ENCODE measurements at regions not wholly inside any gene's neighbourhood (a gene's known extent, or its start where the extent isn't known, plus 50 kb on each side); places are given as distances from the start of the nearest gene placed in this dataset.
A peak's percentile ranks its signal among the peaks of the same experiment; 100 is the strongest.
"Not testable (repeated sequence)": the region's sequence is repeated elsewhere in the genome, so short reads cannot be mapped to it uniquely, and the experiment has no call there.

GRCh38 chr3:194045289-194045688, 90.7 kb upstream of the HES1 start:
- DNase-seq = no peak
- no peak for ATAC-seq

GRCh38 chr3:194045919-194046318, 90.0 kb upstream of the HES1 start:
- no peak for ATAC-seq

GRCh38 chr3:194046531-194046930, 89.4 kb upstream of the HES1 start:
- DNase-seq (no peak), ATAC-seq (no peak)

More at GRCh38 chr3:194045919-194046318, 90.0 kb upstream of the HES1 start:
- no peak for DNase-seq

GRCh38 chr3:194046995-194047645, 88.8 kb upstream of the HES1 start:
- DNase-seq (no peak), ATAC-seq (no peak)

- ATAC-seq (no peak), DNase-seq (no peak)
Measured at GRCh38 chr3:194049394-194049793, 86.6 kb upstream of the HES1 start.

GRCh38 chr3:194050782-194051320, 85.1 kb upstream of the HES1 start:
- no peak for ATAC-seq
- DNase-seq = no peak

GRCh38 chr3:194051366-194052149, 84.4 kb upstream of the HES1 start:
- no peak for ATAC-seq
- no peak for DNase-seq

- no peak for ATAC-seq
Measured at GRCh38 chr3:194053136-194053535, 82.8 kb upstream of the HES1 start.

GRCh38 chr3:194054016-194054415, 81.9 kb upstream of the HES1 start:
- DNase-seq (no peak), ATAC-seq (no peak)

More at GRCh38 chr3:194053136-194053535, 82.8 kb upstream of the HES1 start:
- no peak for DNase-seq

GRCh38 chr3:194054540-194054939, 81.4 kb upstream of the HES1 start:
- no peak for DNase-seq
- ATAC-seq = no peak

GRCh38 chr3:194054961-194055360, 81.0 kb upstream of the HES1 start:
- ATAC-seq (peak; percentile 17), DNase-seq (no peak)

- not testable (repeated sequence) for DNase-seq, ATAC-seq
Measured at GRCh38 chr3:194056323-194056722, 79.6 kb upstream of the HES1 start.

GRCh38 chr3:194056731-194057415, 79.1 kb upstream of the HES1 start:
- no peak for ATAC-seq
- no peak for DNase-seq

GRCh38 chr3:194057570-194058188, 78.3 kb upstream of the HES1 start:
- DNase-seq (no peak), ATAC-seq (no peak)

GRCh38 chr3:194058189-194058571, 77.8 kb upstream of the HES1 start:
- ATAC-seq (peak; percentile 53), DNase-seq (peak; percentile 59)

- ATAC-seq = no peak
- no peak for DNase-seq
Measured at GRCh38 chr3:194058753-194059152, 77.2 kb upstream of the HES1 start.

- ATAC-seq (no peak), DNase-seq (no peak)
Measured at GRCh38 chr3:194061421-194062030, 74.4 kb upstream of the HES1 start.

- ATAC-seq (no peak), DNase-seq (no peak)
Measured at GRCh38 chr3:194062830-194063229, 73.1 kb upstream of the HES1 start.

- DNase-seq = no peak
- no peak for ATAC-seq
Measured at GRCh38 chr3:194064380-194065332, 71.3 kb upstream of the HES1 start.

GRCh38 chr3:194067327-194067726, 68.6 kb upstream of the HES1 start:
- not testable (repeated sequence) for DNase-seq, ATAC-seq

GRCh38 chr3:194067949-194068362, 68.0 kb upstream of the HES1 start:
- ATAC-seq (no peak), DNase-seq (no peak)

Data from stimulated activated naive CD8-positive, alpha-beta T cell treated with anti-CD3 and anti-CD28 coated beads, Interleukin-15, Interleukin-2, amounts not matched to agents 100 U/mL and 50 U/mL, for 24 hours (primary cell).